Right ventricle myocardium inferior (tissue), 1 donor: ENCODE measurements at regions not wholly inside any gene's neighbourhood (a gene's known extent, or its start where the extent isn't known, plus 50 kb on each side); places are given as distances from the start of the nearest gene placed in this dataset.
A peak's percentile ranks its signal among the peaks of the same experiment; 100 is the strongest.

Experiments used
- ATAC-seq: fragments of 200-7000 bp; cut with Tn5 transposase; one replicate; pipeline ENCODE4 v1.9.1; 2020; ENCODE audit warnings: mild to moderate bottlenecking, moderate library complexity
- DNase-seq: peaks from one replicate; pipeline ENCODE4 v3.0.0; 2021; ENCODE audit errors: missing footprints
- intact Hi-C: fragments of 100-400 bp; cut with DNase I; formaldehyde crosslinking; loops from one replicate; pipeline ENCODE4 v1.11.0; 2022
- donor health status: DM: no; HTN: yes; CAD: no; lungs with severe emphysema.

DNA sequence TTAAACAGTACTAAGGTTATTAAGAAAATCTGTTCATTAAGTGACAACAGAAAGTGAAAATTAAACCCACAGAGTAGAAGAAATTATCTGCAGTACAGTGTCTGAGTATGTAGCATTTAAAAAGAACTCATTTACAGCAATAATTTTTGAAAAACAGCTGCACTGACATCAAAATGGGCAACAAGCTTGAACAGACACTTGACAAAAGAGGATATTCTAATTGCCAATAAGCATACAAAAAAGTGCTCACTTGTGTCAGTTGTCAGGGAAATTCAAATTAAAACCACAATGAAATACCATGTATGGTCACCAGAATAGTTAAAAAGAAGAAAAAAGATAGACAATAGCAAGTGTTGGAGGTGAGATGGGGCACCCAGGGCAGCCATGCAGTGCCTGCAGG, 93.3 kb upstream of the LINC01488 start:
- ATAC-seq (no peak), DNase-seq (no peak)
- intact Hi-C loops = no loop called here

DNA sequence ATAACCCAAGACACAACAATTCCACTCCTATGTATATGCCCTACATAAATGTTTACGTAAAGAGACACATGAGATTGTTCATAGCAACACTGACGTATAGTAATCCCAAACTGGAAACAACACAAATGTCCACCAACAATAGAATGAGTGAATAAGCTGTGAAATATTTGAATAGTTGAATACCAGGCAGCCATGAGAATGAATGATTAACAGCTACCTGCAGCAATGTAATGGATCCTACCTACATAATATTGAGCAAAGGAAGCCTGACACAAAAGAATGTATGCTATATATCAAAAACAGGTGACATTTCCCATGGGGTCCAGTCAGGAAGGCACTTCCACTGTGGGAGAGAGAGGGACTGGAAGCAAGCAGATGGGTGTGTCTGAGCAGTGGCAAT, 92.8 kb upstream of the LINC01488 start:
- no peak for ATAC-seq

DNA sequence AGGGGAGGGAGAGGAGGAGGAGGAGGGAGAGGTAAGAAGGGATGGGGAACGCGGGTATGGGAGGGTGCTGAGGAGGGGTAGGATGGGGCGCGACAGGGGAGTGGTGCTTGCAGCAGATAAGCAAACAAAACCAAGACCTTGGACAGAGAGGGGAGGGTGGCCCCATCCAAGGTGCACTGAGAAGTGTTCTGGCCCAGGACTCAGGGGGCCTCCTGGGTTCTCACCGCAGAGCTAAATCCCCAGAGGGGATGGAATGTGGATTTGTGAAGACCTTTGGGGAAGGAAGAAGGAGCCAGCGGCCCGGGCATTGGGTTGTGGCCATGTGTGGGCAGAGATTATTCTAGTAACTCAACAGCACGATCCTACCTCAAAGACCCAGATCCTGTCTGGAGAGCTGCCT, 90.9 kb upstream of the LINC01488 start:
- no peak for ATAC-seq
- intact Hi-C loops = no loop called here
- no peak for DNase-seq

More for the DNA sequence above, 92.8 kb upstream of the LINC01488 start:
- DNase-seq = no peak
- intact Hi-C loops = no loop called here

DNA sequence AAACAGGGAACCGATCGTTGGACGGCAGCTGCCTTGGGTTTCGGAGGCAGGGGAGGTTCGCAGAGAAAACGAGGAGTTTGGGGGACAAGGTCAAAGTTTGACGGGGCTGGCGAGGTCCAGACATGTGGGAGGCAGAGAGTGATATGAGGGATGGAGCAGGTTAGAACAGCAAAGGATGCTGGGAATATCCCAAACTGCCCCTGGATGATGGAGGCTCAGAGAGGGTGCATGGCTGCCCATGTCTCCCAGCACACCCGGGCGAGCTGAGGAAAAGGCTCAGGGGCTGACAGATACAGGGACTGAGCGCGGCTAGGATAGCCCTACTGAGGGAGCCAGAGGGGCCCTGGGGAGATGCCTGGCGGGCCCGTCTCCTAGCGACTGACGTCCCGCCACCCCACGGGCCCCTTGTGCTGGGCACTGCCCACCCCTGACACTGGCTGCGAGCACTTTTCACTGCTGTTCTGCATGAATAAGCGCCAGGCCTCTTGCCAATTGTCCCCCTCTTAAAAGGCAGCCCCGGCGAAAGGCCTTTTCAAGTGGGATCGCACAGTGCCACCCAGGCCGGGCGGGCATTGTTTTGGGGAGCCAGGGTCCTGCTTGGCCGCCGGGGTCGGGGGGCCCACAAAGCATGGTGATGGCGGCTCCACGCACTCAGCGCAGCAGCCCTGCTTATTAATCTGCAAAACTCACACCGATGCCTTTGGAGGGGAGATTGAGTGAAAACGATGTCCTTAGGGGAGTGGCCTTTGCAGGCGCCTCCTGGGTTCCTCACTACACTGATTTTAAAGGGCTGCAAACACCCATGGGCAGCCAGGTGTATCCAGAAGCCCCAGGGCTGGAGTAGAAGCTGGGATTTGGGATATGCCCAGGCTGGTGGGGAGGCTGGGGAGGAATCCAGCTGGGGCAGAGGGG, 90.0 kb upstream of the LINC01488 start:
- DNase-seq (no peak), ATAC-seq (no peak)
- intact Hi-C loops = no loop called here

DNA sequence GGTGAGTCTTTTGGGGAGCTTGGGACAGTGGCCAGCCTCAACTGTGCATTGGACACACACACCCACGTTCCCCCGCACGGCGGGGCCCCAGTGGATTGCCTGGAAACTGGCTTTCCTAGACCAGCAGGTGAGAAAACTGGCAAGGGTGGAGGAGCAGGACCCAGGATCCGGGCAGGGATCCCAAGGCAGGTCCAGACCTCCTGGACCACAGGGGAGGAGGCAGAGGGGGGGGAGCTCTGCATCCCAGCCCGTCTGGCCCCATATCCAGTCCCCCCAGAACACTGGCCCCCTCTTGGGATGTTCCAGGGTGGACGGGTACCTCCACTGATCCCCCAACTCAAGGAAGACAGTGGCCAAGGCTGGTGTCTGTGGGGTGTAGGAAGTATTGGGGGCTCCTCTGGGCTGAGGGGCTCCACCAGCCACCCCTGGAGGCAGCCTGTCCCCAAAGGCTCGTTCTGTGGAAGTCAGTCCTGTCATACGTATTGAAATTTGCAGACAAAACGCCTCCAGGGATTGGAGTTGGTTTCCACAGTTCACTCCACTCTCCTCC, 89.3 kb upstream of the LINC01488 start:
- intact Hi-C loops = no loop called here
- peak; percentile 46 for DNase-seq
- no peak for ATAC-seq

DNA sequence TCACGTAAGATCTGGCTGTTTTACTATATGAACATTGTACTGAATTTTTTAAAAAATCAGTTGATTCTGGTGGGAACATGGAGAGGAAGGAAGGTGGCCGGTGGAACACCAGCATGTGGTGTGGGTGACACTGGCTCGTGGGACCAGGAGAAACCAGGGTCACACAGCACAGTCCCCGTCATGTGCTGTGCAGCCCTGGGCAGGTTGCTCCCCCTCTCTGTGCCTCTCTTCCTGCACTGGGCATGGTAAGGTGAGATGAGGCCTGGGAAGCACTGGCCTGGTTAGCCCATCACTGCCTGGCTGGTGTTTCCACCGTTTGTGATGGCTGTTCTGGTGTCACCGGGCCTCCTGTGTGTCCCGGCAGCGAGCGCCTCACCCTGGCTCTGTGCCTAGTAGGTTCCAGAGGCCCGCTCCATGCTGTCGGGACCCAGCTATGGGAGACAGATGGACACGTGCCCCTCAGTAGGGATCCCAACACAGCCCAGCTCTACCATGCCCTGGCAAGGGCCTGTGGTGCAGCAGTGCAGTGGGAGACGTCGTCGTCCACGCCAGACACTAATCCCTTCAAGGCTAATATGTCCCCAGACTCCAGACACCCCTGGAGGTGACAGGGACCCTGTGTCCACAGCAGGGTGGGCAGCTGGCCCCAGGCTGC, 88.2 kb upstream of the LINC01488 start:
- no peak for DNase-seq
- no peak for ATAC-seq
- intact Hi-C loops = no loop called here

DNA sequence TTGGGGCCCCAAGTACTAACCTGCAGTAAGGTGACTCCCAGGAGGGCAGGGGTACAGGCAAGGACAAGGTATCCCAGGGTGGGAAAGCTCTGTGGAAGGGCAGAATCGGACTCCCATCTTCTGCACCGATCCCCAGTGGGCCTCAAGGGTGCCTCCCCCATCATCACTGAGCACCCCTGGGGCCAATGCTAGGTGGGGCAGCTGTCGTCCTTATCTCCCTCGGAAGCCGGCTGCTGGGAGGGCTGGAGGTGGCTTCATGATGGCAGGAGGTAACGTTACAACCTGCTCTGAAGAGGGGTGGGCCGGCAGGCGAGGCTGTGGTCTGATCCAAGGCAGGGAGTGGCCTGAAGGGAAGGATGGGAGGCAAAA, 87.6 kb upstream of the LINC01488 start:
- DNase-seq (no peak), ATAC-seq (no peak)
- intact Hi-C loops = no loop called here

DNA sequence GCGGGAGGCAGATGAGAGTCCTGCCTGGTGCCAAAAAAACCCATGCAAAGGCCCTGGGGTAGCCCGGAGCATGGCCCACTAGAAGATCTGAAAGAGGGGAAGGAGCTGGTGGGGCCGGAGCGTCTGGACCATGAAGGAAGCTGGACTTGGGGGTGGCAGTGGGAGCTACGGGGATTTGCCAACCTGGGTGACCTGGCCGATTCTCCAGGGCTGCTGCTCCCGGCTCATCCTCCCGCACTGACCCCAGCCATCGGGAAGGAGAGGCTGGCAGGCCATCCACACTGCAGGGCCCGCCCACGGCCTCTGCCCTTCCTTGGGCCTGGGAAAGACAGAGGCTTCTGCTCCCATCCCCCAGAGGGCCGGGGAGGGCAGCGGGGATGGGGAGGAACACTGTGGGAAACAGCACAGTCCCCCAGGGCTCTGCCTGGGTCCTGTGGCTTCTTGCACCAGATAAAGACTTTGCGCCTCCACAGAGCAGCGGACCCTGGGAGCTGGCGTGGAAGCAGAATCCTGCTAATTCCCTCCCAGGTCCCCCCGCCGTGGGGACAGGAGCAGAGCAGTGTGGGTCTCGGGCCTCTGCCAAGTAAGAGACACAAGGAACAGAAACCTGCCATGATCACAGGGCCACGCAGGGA, 87.1 kb upstream of the LINC01488 start:
- intact Hi-C loops = no loop called here
- ATAC-seq (peak; percentile 21), DNase-seq (peak; percentile 51)

DNA sequence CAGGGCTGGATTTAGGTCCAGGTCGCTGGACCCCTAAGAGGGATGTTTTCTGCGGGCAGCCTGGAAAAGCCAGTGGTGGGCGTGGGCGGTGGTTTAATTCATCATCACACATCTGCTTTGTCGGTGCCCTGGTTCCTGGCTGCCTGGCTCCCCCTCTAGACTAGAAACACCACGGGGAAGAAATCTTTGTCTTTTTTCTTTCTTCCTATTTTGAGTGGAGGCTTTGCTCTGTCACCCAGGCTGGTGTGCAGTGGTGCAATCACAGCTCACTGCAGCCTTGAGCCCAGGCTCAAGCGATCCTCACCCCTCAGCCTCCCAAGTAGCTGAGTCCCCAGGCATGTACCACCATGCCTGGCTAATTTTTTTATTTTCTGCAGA, 86.6 kb upstream of the LINC01488 start:
- ATAC-seq (no peak), DNase-seq (no peak)
- intact Hi-C loops = no loop called here

DNA sequence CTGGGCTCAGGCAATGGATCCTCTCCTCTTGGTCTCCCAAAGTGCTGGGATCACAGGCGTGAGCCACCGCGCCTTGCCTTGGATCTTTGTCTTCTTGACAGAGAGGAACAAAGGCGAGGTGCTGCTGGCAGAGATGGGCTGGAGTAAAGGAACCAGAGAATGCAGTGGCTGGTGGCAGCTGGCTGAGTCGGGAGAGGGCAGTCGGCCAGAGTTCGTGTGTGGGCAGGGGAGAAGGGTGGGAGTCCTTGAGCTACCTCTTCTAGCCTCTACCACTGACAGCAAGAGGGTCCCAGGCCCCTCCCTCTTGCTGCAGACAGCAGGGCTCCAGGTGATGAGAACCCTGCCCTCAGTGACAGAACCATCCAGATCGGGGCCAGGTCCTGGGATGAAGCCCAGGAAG, 86.2 kb upstream of the LINC01488 start:
- no peak for DNase-seq
- intact Hi-C loops = no loop called here
- no peak for ATAC-seq

DNA sequence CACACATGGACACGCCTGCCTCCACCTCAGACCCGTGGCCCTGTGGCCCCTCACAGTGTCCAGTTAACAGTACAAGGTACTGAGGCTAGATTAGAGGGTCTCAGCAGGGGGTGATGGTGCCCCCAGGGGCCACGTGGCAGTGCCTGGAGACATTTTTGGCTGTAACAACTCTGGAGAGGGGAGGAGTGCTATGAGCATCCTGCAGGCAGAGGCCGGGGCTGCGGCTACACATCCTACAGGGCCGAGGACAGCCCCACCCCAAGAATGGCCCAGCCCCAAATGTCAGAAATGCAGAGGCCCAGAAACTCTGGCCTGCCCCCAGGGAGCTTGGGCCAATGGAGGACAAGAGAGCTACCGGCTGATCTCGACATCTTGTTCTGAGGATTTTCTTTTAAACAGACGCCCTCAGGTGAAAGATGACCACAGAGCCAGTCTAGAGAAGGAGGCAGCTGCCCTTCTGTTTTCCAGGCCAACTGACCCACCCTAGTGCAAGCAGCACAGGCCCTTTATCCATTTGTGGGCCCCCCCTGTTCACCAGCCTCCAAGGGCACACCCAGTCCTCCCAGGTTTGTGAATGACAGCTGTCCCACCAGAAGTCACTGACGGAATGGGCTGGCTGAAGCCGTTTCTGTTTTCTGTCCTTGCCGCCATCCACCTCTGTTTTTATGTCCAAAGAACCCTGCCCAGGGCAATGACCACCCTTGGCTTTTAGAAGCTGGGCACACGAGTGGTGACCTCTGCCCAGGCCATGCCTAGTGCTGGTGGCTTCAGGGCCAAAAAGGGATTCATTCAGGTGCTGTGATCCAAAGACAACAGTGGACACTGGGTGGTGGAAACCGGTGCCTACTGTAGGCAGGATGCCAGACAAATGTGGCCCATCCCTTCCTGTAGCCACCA, 85.2 kb upstream of the LINC01488 start:
- ATAC-seq (no peak), DNase-seq (peak; percentile 61)
- intact Hi-C loops = no loop called here

DNA sequence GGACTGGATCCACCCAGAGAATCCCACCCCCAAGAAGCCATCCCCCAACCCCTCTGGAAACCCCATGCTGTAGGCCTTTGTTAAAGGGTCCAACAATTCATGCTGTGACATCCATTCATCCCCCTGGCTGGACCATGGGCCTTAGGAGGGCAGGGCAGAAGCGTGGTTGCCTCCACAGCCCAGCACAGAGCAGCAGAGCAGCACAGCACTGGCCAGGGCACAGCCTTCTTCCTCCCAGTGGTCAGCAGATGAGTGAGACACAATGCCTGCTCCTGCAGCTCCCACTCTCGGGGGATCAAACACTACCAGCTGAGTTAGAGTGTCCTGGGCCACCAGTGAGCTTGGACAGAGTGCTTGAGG, 84.5 kb upstream of the LINC01488 start:
- ATAC-seq = no peak
- peak; percentile 34 for DNase-seq
- intact Hi-C loops = no loop called here

DNA sequence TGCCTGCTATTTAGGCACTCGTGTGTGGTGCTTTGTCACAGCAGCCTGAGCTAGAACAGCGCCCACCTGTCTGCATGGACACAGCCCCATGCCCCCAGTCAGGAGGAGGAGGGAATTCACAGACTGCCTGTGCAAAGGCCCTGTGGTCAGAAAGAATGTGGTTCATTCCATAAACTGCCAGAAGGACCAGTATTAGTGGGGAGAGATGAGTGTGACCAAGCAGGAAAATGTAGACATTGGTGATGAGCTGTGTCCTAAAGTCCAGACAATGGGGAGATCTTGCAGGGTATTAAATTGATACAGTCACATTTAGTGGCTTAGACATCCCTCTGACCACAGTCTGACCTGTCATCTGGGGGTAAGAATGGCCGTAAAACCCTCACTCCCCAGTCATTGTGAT, 83.7 kb upstream of the LINC01488 start:
- DNase-seq (no peak), ATAC-seq (no peak)
- intact Hi-C loops = no loop called here

DNA sequence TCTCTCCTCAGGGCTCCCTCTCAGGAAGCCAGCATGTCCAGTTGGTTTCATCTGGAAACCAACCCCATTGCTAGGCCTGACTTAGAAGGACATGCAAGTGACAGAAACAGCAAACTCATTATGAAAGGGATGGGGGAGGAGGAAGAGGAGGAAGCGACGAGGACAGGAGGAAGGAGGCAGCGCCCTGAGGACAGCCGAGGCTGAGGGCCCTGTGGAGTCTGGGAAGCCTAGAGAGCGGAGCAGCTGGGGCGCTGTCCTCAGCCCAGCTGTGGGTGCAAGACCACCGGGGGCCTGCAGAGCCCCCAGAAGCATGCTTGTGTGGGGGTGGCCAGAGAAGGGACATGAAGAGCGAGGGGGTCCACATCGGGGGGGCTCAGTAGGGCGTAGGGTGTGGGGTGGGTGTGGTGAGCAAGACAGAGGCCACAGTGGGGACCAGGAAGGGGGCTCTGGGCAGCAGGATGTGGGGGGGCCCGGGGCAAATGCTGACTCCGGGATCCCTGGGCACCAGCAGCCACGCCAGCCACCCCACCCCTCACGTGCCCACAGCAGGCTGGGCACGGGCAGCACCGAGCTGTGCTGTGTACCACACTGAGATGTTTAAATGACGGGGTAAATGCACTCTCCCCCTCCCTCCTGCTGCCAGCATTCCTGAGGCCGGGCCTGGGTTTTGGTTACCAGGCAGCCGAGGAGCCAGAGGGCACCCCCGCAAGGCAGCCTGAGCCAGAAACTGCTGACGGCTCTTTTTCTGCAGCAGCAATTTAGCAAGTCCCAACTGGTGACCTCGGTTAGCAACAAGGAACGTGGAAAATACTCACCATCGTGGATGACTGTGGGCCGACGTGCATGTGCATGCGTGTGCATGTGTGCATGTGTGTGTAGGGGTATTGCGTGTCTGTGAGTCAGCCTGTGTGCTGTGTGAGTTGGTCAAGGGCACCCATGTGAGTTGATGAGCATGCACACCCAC, 82.7 kb upstream of the LINC01488 start:
- DNase-seq (peak; percentile 50), ATAC-seq (no peak)

DNA sequence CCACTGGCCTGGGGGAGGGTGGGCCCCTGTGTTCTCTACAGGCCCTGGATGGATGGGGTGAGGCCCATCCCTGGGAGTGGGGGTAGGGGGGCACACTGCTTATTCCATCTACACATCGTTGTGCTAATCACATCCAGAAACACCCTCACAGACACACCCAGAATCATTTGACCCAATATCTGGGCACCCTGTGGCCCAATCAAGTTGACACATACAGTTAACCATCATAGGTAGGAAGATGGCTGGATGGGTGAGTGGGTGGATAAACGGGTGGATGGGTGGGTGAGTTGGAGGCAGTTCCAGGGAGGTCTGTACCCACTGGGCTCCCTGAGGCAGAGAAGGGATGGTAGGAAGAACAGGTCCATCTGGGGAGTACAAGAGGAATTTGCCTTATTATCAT, 81.3 kb upstream of the LINC01488 start:
- DNase-seq = no peak
- intact Hi-C loops = no loop called here
- ATAC-seq = no peak

More for the DNA sequence above, 82.7 kb upstream of the LINC01488 start:
- intact Hi-C loops = no loop called here

DNA sequence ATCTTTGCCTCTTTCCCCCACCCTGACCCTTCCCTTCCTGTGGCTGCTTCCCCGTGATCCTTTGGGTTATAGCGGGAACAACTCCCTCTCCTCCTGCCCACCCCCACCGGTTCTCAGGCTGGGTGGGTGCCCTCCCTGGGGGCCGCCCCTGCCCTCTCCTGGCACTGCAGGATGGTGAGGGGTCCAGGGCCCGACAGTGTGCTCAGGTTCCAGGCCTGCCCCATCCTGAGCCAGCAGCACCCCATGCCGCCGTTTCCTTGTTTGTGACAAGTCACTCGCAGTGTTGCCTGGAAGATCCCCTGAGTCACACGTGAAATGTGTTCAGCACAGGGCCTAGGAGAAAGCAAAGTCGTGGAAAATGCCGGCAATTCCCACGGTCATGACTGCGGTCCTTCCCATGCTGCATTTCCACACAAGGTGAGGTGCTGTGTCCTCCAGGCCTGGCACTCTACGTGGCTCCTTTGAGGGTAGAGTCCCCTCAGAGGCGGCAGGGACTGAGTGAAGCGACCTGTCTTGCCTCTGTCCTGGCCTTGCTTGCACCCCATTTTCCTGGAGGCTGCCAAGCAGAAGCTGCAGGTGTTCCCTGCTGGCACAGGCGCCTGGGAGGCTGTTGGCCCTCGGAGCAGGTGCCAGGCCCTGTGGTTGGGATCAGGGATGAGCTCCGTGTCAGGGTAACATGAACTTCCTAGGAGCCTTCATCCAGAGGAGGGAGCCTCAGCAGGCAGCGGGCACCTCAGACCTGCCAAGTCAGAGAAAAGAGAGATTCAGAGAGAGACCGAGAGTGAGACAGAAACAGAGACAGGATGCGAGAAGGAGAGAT, 80.5 kb upstream of the LINC01488 start:
- intact Hi-C loops = no loop called here
- DNase-seq (peak; percentile 52), ATAC-seq (no peak)

DNA sequence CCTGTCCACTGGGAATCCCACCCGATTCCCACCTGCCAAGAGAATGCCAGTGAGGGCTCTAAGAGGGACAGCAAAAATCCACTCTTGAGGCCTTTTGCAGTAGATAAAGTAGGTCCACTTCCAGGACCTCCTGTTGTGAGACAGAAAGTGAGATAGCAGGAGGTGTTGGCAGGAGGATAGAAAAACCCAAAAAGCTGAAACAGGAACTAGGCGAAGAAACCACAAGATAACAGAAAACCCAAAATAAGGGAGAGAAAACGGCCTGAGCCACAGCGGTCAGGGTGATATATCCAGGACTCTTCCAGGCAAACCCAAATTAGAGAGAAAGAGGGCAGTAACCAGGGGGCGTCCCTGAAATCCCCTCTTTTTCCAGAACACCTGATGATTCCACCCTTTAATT, 79.7 kb upstream of the LINC01488 start:
- DNase-seq (peak; percentile 22), ATAC-seq (no peak)
- intact Hi-C loops = no loop called here
